ENCODE measurements at regions not wholly inside any gene's neighbourhood (a gene's known extent, or its start where the extent isn't known, plus 50 kb on each side); places are given as distances from the start of the nearest gene placed in this dataset.

- DNase-seq (ENCODE audit: low spot score) = peak; percentile 11
Observed at GRCh38 chrX:102067966-102068723, 57.3 kb upstream of the TCEAL2 start.

GRCh38 chrX:102063445-102064074, 61.9 kb upstream of the TCEAL2 start:
- DNase-seq (ENCODE audit: low spot score) = no peak

- no peak for DNase-seq (ENCODE audit: low spot score)
Observed at GRCh38 chrX:102044496-102044895, 81.0 kb upstream of the TCEAL2 start.

- DNase-seq (ENCODE audit: low spot score) = no peak
Observed at GRCh38 chrX:102043380-102043779, 82.1 kb upstream of the TCEAL2 start.

GRCh38 chrX:102042372-102043325, 82.8 kb upstream of the TCEAL2 start:
- no peak for DNase-seq (ENCODE audit: low spot score)

GRCh38 chrX:102029026-102029425, 96.5 kb upstream of the TCEAL2 start:
- DNase-seq (ENCODE audit: low spot score) = no peak

GRCh38 chrX:102018208-102018607, 86.4 kb upstream of the ZMAT1 start:
- no peak for DNase-seq (ENCODE audit: low spot score)

GRCh38 chrX:102008901-102009300, 77.1 kb upstream of the ZMAT1 start:
- no peak for DNase-seq (ENCODE audit: low spot score)

GRCh38 chrX:101999644-102000539, 68.1 kb upstream of the ZMAT1 start:
- DNase-seq (ENCODE audit: low spot score) = no peak

GRCh38 chrX:101993335-101993734, 61.5 kb upstream of the ZMAT1 start:
- no peak for DNase-seq (ENCODE audit: low spot score)

- DNase-seq (ENCODE audit: low spot score) = no peak
Observed at GRCh38 chrX:101986586-101986985, 54.8 kb upstream of the ZMAT1 start.

Data from globus pallidus (tissue), 1 donor.